HG03060 (cell line): ENCODE measurements at regions not wholly inside any gene's neighbourhood (a gene's known extent, or its start where the extent isn't known, plus 50 kb on each side); places are given as distances from the start of the nearest gene placed in this dataset.

Experiments used
- ATAC-seq: cut with Tn5 transposase; IDR thresholded peaks from one replicate; pipeline ENCODE4 v1.9.1; 2021; ENCODE audit warnings: low read depth, moderate number of reproducible peaks; ENCODE audit not compliant: unreplicated experiment

DNA sequence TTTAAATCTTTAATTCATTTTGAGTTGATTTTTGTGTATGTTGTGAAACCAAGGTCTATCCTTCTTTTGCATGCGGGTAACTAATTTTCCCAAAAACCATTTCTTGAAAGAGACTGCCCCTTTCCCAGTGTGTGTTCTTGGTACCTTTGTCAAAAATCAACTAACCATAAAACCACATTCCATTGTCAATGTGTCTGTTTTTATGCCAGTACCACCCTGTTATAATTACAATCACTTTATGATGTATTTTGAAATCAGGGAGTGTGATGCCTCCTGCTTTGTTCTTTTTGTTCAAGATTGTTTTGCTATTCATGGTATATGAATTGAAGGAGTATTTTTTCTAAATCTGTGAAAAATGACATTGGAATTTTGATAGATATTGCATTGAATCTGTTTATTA is 689.6 kb downstream of the TSN start:
- ATAC-seq = no peak

DNA sequence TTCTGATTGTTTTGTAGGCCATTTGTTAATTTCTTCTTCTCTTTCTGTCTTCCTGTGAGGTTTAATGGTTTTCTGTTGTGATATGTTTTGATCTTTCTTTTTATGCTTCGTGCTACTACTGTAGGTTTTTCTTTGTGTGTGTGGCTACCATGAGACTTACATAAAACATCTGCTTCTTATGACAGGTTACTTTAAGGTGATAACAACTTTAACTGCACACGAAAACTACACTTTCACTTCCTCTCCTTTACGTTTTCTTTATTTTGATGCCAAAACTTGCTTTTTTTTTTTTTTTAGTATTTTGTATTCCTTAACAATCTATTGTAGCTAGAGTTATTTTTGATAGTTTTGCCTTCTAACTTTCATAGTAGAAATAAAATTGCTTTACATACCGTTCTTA is 691.3 kb downstream of the TSN start:
- ATAC-seq = no peak

DNA sequence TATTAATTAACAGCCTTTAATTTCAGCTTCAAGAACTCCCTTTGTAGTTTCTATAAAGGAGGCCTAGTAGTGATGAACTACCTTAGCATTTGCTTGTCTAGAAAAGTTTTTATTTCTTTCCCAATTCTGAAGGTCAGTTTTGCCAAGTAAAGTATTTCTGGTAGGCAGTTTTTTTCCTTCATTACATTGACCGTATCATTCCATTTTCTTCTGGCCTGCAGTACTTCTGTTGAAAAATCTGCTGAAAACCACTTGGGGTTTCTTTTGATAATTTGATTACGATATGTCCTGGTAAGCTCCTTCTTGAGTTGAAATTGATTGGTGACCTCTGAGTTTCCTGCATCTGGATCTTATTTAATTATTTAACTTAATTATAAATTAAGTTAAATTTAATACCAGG is 691.8 kb downstream of the TSN start:
- ATAC-seq = no peak

DNA sequence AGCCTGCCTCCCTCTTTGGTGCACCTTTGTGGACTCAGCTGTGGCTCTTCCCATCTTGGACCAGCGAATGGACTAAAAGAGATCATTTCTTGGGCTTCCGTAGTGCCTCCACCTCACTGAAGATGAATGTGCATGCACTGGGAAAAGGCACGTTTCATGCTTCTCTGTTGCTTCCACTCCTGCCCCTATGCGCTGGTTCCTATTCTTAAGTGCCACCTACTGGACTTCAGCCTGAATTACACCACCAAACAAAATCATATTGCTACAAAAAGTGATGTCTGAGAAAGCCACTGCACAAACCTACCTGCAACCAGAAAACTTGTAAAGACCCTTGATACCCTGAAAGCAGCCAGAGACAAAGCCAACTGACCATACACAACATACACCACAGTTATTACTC is 695.6 kb downstream of the TSN start:
- peak; percentile 56 for ATAC-seq

DNA sequence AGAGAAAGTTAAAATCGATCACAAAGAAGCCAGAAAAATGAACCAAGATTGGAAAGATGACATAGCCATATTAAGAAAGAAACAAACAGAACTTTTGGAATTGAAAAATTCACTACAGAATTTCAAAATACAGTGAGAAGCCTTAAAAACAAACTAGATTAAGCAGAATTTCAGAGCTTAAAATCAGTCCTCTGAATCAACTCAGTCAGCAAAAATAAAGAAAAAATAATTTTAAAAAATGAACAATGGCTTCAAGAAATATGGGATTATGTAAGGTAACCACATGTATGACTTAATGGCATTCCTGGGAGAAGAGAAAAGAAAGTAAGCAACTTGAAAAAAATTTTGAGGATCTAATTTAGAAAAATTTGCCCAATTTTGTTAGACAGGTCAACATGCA is 696.2 kb downstream of the TSN start:
- no peak for ATAC-seq

DNA sequence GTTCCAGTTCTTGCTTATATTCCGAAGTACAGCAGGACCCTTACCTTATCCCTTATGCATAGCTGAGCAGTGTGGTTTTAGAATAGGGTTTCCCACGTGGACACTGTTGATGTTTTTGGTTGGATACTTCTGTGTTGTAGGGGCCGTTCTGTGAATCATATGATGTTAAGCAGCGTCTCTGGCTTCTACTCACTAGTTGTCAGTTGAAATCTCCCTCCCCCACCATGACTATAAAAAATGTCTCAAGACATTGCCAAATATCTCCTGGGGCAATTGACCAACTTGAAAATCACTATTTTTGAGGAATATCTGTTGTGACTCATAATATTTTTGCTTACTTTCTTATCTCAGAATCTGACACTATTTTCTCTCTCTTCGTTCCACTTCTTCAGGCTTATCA is 713.7 kb downstream of the TSN start:
- no peak for ATAC-seq

DNA sequence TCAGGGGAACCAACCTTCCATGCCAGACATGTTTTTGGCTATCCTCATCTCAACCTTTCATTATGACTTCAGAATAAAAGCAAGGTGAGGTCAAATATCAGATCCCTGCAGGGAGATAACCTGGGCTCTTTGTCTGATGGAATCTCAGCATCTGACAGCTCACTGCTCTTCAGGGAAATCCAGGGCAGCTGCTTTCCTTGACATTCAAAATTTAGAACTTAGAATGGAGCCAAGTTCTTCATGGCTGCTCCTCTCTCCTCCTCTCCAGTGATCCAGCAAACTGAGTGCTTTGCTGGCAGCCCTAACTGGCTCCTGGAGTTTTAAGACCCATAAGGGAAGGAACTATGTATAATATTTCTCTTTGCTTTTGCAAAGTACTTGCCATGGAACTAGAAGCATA is 716.3 kb downstream of the TSN start:
- no peak for ATAC-seq

DNA sequence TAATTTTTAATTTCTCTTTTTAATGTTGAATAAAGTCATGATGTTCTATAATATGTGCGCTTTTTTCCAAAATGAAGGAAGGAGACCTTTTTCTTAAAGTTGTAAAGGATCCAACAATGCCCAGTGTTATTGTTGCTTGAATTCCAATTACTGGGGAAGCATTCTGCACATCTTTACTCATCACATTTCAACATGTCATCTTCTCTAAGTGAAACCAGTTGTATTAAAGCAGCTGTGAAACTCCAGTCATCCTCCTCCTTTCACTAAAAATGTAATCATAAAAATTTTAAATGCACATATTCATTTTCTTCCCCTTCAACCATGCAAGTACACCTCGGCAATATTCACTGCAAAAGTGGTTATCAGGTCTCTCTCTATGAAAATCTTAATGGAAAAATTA is 722.7 kb downstream of the TSN start:
- ATAC-seq = no peak

DNA sequence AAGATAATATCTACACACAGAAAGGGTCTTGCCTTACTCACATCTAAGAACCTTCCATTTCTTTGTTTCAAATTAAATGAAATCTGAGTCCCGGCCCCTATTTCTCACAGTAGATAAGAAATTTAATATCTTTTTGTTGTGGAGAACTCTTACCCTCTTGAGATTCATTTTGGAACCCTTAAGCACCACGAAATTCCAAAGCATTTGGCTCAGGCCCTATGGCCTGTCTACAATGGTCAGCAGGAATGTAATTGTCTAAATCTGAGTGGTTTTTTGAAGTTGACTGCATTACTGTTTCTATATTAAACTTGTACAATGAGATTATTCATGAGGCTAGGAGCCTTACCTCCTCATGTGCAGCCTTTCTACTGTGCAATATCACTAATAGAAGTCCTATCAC is 723.3 kb downstream of the TSN start:
- ATAC-seq = no peak

DNA sequence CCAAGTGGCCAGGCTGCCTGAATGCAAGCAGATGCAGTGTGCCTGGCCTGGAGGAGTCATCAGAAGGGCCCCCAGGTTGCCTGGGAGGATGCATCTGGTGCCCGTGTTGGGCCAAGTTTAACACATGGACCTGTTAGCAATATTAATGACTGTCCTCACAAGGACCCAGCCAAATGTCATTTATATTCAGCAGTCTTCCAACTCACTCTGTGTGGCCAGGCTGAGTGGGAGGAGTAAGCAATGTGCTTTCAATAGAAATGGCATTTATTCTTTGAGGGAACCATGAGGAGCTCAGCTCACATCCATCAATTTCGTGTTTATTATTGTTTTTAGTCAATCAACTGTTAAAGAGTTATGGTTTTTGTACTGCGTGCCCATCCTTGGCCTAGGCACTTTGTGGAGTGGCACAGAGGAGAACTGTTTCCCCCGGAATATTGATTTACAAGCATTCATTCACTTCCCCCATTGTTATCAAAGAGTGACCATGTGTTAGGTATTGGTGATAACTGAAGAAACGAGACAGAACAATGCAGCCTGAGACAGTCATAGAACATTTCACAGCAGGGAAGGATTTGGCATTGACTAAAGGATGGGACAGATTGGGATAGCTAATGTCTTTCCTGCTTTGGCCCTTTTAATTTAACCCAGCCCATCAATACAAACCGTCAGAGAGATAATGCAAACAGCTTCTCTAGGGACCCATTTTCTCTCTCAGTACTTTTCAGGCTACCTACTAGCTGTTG is 725.2 kb downstream of the TSN start:
- ATAC-seq = no peak

DNA sequence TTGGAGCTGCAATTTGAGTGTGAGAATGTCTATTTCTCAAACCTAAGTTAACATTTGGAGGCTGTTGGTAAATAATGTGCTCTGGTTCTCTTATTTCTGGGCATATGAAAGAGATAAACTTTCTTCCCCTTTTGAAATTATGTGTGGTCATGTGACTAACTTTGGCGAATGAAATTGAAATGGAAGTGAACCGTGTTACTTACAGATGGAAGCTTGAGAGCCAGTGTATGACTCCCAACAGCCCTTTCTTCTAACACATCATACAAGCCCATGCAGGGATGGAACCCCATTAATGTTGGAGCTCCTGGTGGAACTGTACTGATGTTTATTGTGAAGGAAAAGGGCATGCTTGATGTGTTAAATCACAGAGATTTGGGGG is 725.8 kb downstream of the TSN start:
- ATAC-seq = no peak

DNA sequence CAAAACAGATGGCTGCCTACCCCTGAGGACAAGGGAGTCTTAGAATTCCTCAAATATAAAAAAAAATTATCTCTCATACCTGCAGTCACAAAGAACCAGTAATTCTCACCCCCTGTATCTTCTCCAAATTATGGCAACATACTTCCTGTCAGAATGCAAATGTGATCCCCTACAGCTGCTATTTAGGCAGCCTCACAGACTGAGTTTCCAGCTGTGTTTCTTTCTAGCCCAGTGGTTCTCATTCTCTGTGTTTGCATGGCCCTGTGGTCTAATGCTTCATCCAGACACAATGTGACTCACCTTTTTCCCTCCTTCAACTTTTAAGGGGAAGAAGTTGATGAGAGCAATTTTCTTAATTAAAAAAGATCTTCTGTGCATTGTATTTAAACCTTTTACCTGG is 726.3 kb downstream of the TSN start:
- no peak for ATAC-seq

DNA sequence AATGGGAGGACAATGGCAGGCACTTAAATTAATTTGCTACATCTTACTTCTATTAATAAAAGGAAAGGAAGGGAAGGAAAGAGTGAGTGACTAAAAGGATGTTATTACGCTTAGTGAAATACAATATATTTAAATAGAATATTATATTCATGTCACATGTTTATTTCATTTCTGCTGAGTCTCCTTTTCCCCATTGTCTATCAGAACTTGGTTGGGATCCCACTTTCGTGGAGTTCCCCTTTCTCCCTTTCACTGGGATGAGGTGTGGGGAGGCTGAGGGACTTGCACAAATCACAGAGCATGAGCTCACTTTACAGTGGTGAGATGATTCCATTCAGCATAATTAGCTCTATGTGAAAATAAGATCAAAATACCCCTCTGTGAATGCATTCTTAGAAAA is 730.6 kb downstream of the TSN start:
- ATAC-seq = no peak

DNA sequence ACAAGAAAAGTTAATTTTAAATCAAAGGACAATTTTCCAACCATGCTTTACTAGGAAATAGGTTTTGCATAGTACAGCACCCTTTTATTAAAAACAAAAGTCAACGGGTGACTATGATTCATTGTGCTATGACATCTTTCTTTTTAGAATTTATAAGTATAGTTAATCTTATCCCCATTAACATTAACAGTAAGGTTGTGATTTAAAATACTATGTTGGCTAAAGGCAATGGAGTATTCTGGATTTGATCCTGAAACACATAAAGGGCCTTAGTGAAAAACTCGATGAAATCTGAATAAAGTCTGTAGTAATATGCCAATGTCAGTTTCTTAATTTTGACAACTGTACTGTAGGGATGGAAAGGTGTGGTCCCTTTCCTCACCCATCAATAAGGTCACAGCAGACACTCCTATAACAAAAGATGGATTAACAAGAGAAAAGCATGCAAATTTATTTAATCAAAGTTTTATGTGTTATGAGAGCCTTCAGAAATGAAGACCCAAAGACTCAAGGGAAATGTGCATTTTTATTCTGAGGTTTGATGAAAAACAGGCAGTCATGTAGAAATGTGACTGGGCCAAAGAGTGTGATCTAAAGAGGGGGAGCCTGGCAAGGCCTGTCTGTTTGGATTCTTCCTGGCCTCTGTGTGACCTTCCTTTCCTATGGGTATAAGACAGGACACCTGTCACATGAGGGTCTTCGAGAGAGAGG is 731.4 kb downstream of the TSN start:
- no peak for ATAC-seq

DNA sequence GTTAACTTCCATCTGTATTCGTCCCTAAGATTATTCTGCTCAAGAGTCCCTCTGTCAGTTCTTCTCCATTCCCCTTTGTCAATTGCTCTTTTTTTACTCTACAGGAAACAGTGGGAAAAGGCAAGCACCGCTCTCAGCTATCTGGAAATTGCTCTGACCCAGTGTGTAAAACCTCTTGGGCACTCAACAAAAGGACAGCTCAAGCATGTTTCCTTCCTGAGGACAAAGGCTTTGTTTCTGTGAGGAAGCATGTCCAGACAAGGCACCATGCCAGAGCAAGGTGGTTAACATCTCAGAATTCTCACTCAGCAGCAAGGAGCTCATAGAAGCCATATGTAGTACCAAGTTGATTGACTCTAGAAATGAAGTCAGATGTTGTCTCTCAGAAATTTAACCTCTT is 735.6 kb downstream of the TSN start:
- ATAC-seq = no peak

DNA sequence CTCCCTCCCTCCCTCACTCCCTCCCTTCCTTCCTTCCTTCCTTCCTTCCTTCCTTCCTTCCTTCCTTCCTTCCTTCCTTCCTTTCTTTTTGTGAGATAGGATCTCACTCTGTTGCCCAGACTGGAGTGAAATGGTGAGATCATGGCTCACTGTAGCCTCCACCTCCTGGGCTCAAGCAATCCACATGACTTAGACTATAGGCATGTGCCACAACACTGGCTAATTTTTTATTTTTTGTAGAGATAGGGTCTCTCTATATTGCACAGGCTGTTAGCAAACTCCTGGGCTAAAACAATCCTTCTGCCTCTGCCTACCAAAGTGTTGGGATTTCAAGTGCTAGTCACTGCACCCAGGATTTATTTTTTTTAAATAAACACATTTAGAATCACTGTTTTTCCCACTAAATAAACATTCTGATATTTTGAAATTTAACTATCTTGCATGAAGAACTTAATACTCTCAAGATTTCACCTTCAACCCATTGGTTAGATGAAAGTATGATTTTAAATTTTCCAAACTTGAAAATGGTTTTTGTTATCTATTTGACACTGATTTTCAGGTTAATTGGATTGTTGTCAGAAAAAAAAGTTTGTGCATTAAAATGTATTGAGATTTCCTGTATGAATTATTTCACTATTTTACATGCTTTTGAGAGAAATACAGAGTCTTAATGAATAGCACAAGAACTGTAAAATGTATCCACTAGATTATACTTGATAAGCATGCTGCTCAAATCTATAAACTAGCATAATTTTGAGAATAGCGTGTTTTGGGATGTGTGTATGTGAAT is 745.1 kb downstream of the TSN start:
- ATAC-seq = no peak

DNA sequence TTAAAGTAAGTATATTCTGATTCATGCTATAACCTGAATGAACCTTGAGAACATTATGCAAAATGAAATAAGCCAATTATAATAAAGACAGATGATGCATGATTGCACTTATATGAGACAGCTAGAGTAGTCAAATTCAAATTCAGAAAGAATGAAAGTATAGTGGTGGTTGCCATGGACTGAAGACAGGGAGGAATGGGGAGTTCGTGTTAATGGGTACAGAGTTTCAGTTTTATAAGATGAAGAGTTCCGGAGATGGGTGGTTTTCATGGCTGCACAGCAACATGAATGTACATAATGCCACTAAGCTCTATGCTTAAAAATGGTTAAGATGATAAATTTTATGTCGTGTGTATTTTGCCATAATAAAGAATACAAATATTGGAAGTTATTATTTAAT is 751.2 kb downstream of the TSN start:
- no peak for ATAC-seq

DNA sequence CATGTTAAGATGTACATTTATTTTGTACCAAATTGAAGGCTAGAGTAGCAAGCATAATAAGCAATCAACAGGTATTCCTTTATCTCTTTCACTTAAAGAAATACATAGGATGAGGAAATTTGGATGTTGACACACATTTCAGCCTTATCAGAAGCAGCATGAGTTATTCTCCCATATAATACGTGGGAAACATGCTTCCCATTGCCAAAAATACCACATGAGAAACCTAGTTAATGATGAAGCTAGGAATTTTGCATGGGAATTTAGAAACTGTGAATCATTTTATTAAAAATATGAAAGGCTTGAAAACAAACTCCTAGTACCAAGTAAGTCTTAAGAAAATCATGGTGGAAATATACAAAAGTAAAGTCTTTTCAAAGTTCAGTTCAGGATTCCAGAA is 751.8 kb downstream of the TSN start:
- ATAC-seq = no peak

DNA sequence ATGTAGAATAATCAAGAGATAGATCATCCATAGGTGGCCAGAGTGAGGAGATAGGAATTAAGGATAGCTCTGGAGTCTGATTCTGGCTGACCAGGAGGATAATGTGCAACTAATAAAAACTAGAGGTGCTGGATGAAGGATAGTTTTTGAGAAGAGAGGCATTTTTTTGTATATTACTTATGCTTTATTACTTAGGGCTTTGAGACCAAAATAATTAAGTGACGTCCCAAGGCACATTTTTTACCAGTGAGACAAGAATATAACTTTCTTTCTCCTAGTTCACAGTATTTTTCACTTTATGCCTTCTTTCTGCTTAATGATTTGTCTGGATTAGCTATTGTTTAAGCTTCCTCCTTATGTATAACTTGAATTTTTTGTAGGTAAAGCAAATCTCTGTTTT is 756.6 kb downstream of the TSN start:
- no peak for ATAC-seq

DNA sequence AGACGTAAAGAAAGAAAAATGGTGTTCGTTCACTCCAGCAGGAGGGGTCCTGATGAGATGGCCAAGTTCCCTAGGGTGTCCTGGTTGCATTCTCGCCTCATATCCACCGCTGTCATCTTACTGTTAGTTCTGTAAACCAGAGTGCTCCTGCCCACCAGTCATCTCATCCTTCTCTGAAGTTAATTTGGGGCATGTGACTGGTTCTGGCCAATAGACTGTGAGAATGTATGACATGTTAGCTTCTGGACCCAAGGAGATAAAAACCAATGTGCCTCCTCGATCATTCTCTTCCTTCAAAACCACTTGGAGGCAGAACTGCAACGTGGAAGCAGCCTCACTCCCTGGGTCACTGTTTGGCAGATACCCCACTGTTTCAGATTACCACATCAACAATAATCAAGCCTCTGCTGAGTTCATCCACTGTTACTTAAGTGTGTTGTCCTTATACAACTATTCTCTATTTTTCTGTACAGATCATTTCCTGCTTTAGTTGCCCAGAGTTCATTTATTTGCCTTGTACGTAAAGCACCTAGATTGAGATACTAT is 759.1 kb downstream of the TSN start:
- no peak for ATAC-seq

DNA sequence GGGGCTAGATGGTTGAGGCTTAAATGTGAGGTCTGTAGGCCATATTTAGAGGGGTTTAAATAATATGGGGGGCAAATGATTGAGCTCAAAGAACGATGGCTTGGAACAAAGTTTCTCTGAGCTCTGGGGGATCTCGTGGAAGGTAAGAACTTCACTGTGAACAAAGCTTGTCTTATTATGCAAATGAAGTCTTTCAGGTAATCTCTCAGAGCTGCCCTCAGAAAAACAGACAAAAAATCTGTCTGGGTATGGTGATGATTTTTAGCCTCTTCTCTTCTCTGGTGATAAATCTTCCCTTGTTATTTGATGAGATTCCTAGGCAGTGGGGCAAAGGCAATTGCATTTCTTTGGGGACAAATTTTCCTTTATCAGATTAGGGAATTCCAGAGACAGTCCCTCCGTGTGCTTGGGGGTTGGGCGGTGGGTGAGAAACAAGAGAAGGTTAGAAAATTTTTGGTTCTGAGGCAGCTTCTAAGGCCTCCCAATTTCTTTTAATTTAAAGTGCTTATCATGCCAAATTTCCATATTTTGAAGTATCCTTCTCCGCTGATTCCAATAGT is 760.4 kb downstream of the TSN start:
- no peak for ATAC-seq
